Ovary (tissue), 3 donors: ENCODE measurements at regions not wholly inside any gene's neighbourhood (a gene's known extent, or its start where the extent isn't known, plus 50 kb on each side); places are given as distances from the start of the nearest gene placed in this dataset.
"Not testable (repeated sequence)": the region's sequence is repeated elsewhere in the genome, so short reads cannot be mapped to it uniquely, and the experiment has no call there.

ENCODE experiments used
- CTCF ChIP-seq, 3 donors: fragments of 450-650 bp in 2 of 3; fragments of 200-600 bp in 1 of 3; IDR thresholded peaks; one replicate each; pipeline versions ENCODE4 v1.5.1 to v1.8.0; 2016 to 2022; ENCODE audit warnings: antibody characterized with exemption in 3 of 3, mild to moderate bottlenecking in 1 of 3
- EP300 ChIP-seq: sonication (generic); formaldehyde crosslinking; IDR thresholded peaks from one replicate; pipeline ENCODE4 v1.6.1; 2017; ENCODE audit warnings: antibody characterized with exemption
- POLR2A ChIP-seq: fragments of 450-650 bp; IDR thresholded peaks from one replicate; pipeline ENCODE4 v1.6.1; 2017; ENCODE audit warnings: antibody characterized with exemption, mild to moderate bottlenecking, moderate library complexity
- donor health status: DM: no; HTN: no; CAD: no.

GRCh38 chr3:182425926-182426718, 367.2 kb upstream of the ATP11B start:
- not testable (repeated sequence) for TF ChIP-seq EP300; CTCF (IDR thresholded peaks at IDR 0.05); POLR2A
